ENCODE measurements at regions not wholly inside any gene's neighbourhood (a gene's known extent, or its start where the extent isn't known, plus 50 kb on each side); places are given as distances from the start of the nearest gene placed in this dataset.

DNA sequence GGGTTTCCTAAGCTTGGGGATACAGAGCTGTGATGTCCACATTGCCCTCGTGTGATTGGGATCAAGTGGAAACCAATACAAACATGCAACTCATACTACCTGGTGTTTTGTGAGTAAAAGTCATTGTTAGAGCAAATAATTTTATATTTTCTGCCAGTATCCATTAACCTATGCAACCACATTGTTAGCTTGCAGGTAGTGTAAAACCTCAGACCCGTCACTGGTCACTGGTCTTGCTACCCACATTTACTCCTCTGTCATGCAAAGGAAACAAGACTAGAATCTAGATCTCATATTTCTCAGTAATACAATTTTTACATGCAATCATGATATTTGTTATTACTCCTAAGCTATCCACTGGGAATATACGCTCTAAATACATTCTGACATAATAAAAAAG lies 324.3 kb upstream of the NDST4 start:
- Histone ChIP-seq H3K27me3 (ENCODE audit: control insufficient read depth, insufficient read depth, low read length, poor library complexity, severe bottlenecking) (no peaks in the 10 kb centered on the region), H3K4me3 (ENCODE audit: low read length) (no peak overlapping the region), H3K27ac (ENCODE audit: low read depth, low read length) (no peak overlapping the region), H3K36me3 (ENCODE audit: control insufficient read depth, insufficient read depth, low read length) (no peaks in the 10 kb centered on the region), H3K4me1 (ENCODE audit: control insufficient read depth, insufficient read depth, low read length) (peaks cover 3% of the 10 kb centered on the region), H3K9ac (ENCODE audit: extremely low read depth, low read length, poor library complexity, severe bottlenecking) (no peak overlapping the region), H3K9me3 (ENCODE audit: control insufficient read depth, low read length) (no peaks in the 10 kb centered on the region)
- Mint-ChIP-seq H3K27me3 (ENCODE audit: insufficient read depth) (no peaks in the 10 kb centered on the region), H3K4me1 (no peaks in the 10 kb centered on the region), H3K9me3 (peaks cover 4% of the 10 kb centered on the region), H3K27ac (no peak overlapping the region), H3K4me3 (no peak overlapping the region), H3K36me3 (ENCODE audit: low read depth) (no peaks in the 10 kb centered on the region)
- 94 to 100% methylated on average over 1 to 2 of the region's 3 CpGs for WGBS, 2 experiments (ENCODE audit: insufficient coverage in 1 of 2, insufficient read length in 1 of 2)
- DNase-seq = no peak
- TF ChIP-seq, protein P1, sequence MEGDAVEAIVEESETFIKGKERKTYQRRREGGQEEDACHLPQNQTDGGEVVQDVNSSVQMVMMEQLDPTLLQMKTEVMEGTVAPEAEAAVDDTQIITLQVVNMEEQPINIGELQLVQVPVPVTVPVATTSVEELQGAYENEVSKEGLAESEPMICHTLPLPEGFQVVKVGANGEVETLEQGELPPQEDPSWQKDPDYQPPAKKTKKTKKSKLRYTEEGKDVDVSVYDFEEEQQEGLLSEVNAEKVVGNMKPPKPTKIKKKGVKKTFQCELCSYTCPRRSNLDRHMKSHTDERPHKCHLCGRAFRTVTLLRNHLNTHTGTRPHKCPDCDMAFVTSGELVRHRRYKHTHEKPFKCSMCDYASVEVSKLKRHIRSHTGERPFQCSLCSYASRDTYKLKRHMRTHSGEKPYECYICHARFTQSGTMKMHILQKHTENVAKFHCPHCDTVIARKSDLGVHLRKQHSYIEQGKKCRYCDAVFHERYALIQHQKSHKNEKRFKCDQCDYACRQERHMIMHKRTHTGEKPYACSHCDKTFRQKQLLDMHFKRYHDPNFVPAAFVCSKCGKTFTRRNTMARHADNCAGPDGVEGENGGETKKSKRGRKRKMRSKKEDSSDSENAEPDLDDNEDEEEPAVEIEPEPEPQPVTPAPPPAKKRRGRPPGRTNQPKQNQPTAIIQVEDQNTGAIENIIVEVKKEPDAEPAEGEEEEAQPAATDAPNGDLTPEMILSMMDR (conservative IDR thresholded peaks at IDR 0.05) = no peak

DNA sequence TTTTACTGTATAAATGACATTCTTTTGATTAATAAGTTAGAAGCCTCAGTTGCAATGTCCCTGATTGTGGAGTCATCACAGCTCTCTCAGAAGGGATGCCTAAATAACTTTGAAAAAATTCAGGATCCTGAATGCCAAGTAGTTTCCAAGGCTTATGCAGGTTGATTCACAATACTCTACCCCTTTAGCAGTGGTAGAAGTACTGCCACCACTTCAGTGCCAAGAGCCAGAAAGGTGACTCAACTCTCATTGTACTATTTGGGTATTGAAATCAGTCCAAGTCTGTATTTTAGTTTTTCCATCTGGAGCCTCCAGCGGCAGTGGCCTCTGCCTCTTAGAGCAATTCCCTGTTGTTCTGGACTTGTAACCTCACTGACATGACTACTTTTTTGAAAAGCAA lies 320.1 kb upstream of the NDST4 start:
- H3K27ac Mint-ChIP-seq = no peak overlapping the region
- H3K36me3 Mint-ChIP-seq (ENCODE audit: low read depth) = no peaks in the 10 kb centered on the region
- no peaks in the 10 kb centered on the region for H3K27me3 Mint-ChIP-seq (ENCODE audit: insufficient read depth)
- DNase-seq = no peak
- no peak overlapping the region for H3K27ac ChIP-seq (ENCODE audit: low read depth, low read length)
- no peaks in the 10 kb centered on the region for H3K9me3 Mint-ChIP-seq
- no peak overlapping the region for H3K4me3 ChIP-seq (ENCODE audit: low read length)
- TF ChIP-seq, protein P1 (conservative IDR thresholded peaks at IDR 0.05) = no peak
- no peak overlapping the region for H3K4me3 Mint-ChIP-seq
- H3K9me3 ChIP-seq (ENCODE audit: control insufficient read depth, low read length) = no peaks in the 10 kb centered on the region
- no peak overlapping the region for H3K9ac ChIP-seq (ENCODE audit: extremely low read depth, low read length, poor library complexity, severe bottlenecking)
- H3K27me3 ChIP-seq (ENCODE audit: control insufficient read depth, insufficient read depth, low read length, poor library complexity, severe bottlenecking) = no peaks in the 10 kb centered on the region
- H3K4me1 Mint-ChIP-seq = peaks cover 1% of the 10 kb centered on the region
- peaks cover 3% of the 10 kb centered on the region for H3K4me1 ChIP-seq (ENCODE audit: control insufficient read depth, insufficient read depth, low read length)
- no peaks in the 10 kb centered on the region for H3K36me3 ChIP-seq (ENCODE audit: control insufficient read depth, insufficient read depth, low read length)
- WGBS, 2 experiments (ENCODE audit: insufficient coverage in 1 of 2, insufficient read length in 1 of 2) = 88 to 98% methylated on average over 1 of the region's 1 CpG

- Mint-ChIP-seq H3K27ac (no peak overlapping the region), H3K36me3 (ENCODE audit: low read depth) (no peaks in the 10 kb centered on the region), H3K4me3 (no peak overlapping the region), H3K4me1 (peaks cover 2% of the 10 kb centered on the region), H3K9me3 (no peaks in the 10 kb centered on the region), H3K27me3 (ENCODE audit: insufficient read depth) (no peaks in the 10 kb centered on the region)
- H3K4me3 ChIP-seq (ENCODE audit: low read length) = no peak overlapping the region
- H3K9ac ChIP-seq (ENCODE audit: extremely low read depth, low read length, poor library complexity, severe bottlenecking) = no peak overlapping the region
- TF ChIP-seq, protein P1 (conservative IDR thresholded peaks at IDR 0.05) = no peak
- 91% methylated on average over 1 of the region's 3 CpGs; no CpG with 5 or more reads in 1 of the 2 experiments for WGBS, 2 experiments (ENCODE audit: insufficient coverage in 1 of 2, insufficient read length in 1 of 2)
- no peaks in the 10 kb centered on the region for H3K27me3 ChIP-seq (ENCODE audit: control insufficient read depth, insufficient read depth, low read length, poor library complexity, severe bottlenecking)
- H3K27ac ChIP-seq (ENCODE audit: low read depth, low read length) = no peak overlapping the region
- H3K4me1 ChIP-seq (ENCODE audit: control insufficient read depth, insufficient read depth, low read length) = no peaks in the 10 kb centered on the region
- DNase-seq = no peak
- H3K36me3 ChIP-seq (ENCODE audit: control insufficient read depth, insufficient read depth, low read length) = no peaks in the 10 kb centered on the region
- no peaks in the 10 kb centered on the region for H3K9me3 ChIP-seq (ENCODE audit: control insufficient read depth, low read length)
Measured at GRCh38 chr4:115430024-115430423, 316.6 kb upstream of the NDST4 start.

Data from endodermal cell (in vitro differentiated cells).